Pancreas (tissue), 10 donors: ENCODE measurements at regions not wholly inside any gene's neighbourhood (a gene's known extent, or its start where the extent isn't known, plus 50 kb on each side); places are given as distances from the start of the nearest gene placed in this dataset.
"Not testable (repeated sequence)": the region's sequence is repeated elsewhere in the genome, so short reads cannot be mapped to it uniquely, and the experiment has no call there.

Experiments used
- ATAC-seq, 4 donors: fragments of 200-7000 bp; cut with Tn5 transposase; one replicate each; pipeline versions ENCODE4 v1.8.0 to v1.9.1; 2020; ENCODE audit warnings: mild to moderate bottlenecking in 4 of 4, moderate library complexity in 4 of 4
- DNase-seq, 6 donors: peaks; one replicate each; pipeline ENCODE4 v3.0.0-alpha.2; 2020
- FAIRE-seq: peaks from 2 replicates; lab custom pipeline; 2012; peaks lifted over from hg19 to GRCh38; lab: Jason Lieb, UNC
- H3K27ac ChIP-seq, 4 donors: fragments of 200-600 bp; sonication (generic); 1 replicate in 3 of 4; 2 replicates in 1 of 4; pipeline versions ENCODE4 v1.5.0 to v1.8.0; 2020
- H3K27me3 ChIP-seq, 4 donors: fragments of 200-600 bp; one replicate each; pipeline ENCODE4 v1.8.0; 2021
- H3K36me3 ChIP-seq, 3 donors: fragments of 200-600 bp; sonication (generic) in 1 of 3; one replicate each; pipeline versions ENCODE4 v1.5.0 to v1.8.0; 2020 to 2021
- H3K4me1 ChIP-seq, 3 donors: fragments of 200-600 bp; one replicate each; pipeline ENCODE4 v1.8.0; 2021
- H3K4me3 ChIP-seq, 4 donors: fragments of 200-600 bp; sonication (generic) in 2 of 4; one replicate each; pipeline versions ENCODE4 v1.5.0 to v1.8.0; 2020 to 2021
- H3K9me3 ChIP-seq, 4 donors: fragments of 200-600 bp; one replicate each; pipeline ENCODE4 v1.8.0; 2021
- CTCF ChIP-seq, 4 donors: fragments of 200-600 bp; sonication (generic) in 3 of 4; IDR thresholded peaks; one replicate each; pipeline versions ENCODE4 v1.5.0 to v1.8.0; 2021; ENCODE audit warnings: antibody characterized with exemption in 4 of 4
- WGBS, 2 donors: extraction: QIAGEN DNeasy Blood & Tissue Kit; methylation state at CpG; one replicate each; pipeline ENCODE4 v1.1.7; 2013; 5-methylcytosine and 5-hydroxymethylcytosine counted together
- intact Hi-C, 3 donors: fragments of 100-400 bp; cut with DNase I; formaldehyde crosslinking; loops; one replicate each; pipeline versions ENCODE4 v1.11.1 to v1.14.2; 2022
- donor health status: healthy with polysubstance abuse.
- donor health status: DM: no; HTN: no; CAD: no; lungs with moderate emphysema.
- donor health status: DM: no; HTN: no; CAD: no.
- donor health status: control.
- donor health status: control.
- donor health status: Bipolar disorder and iron deficiency.
- donor health status: DM: yes; HTN: yes; CAD: no.
- donor health status: DM: no; HTN: no; CAD: no.
- donor health status: DM: no; HTN: no; CAD: no.
- donor health status: DM: yes; HTN: yes; CAD: no.

DNA sequence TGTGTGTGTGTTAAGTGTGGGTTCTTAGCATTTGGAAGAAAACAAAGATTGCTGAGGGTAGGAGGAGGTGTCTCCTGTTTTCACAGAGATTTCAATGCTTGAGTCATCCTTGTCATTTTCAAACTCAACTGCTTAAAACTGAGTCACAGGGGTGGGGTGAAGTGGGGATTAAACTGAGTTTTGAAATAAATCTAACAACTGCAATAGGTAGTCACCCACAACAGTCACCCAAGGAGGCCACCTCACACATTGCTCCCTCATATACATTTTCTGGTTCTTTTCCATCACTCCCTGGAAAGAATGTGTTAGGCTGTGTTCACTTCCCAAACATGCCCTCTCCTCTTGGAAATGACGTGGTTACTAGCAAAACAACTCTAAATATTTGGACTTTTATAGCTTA lies 187.7 kb upstream of the CMC1 start:
- intact Hi-C loops, result no loop called here
- H3K9me3 ChIP-seq, result no peaks in the 10 kb centered on the region
- H3K27me3 ChIP-seq, result no peaks in the 10 kb centered on the region
- H3K4me3 ChIP-seq, result no peak overlapping the region
- no peak overlapping the region for H3K27ac ChIP-seq
- H3K4me1 ChIP-seq, result no peaks in the 10 kb centered on the region
- no peak for ATAC-seq
- no peak for DNase-seq
- WGBS, 2 donors, result 30 to 49% methylated on average over 1 of the region's 1 CpG
- no peaks in the 10 kb centered on the region for H3K36me3 ChIP-seq
- no peak for FAIRE-seq
- no peak for TF ChIP-seq CTCF (IDR thresholded peaks at IDR 0.05)

DNA sequence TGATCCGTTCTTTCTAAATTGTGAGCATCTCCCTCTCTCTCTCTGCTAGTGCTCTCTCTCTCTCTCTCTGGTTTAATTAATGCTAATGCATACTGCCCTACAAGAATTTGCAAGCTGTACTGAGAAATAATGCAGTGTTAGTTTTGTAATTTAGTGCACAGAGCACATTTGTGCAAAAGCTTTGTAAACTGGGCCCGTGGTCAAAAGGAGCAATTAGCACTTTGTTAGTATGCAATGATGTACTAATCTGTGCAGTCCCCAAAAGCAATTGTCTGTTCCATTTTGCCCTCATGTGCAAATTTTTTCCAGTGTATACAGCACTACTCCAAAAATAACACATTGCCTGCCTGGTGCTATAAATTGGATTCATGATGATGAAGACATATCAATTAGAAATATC lies 184.6 kb upstream of the CMC1 start:
- H3K4me3 ChIP-seq, result no peak overlapping the region
- DNase-seq (no peak), FAIRE-seq (no peak), ATAC-seq (no peak)
- TF ChIP-seq CTCF (IDR thresholded peaks at IDR 0.05), result no peak
- H3K27ac ChIP-seq, result no peak overlapping the region
- H3K4me1 ChIP-seq, result no peaks in the 10 kb centered on the region
- H3K36me3 ChIP-seq, result no peaks in the 10 kb centered on the region
- H3K9me3 ChIP-seq, result no peaks in the 10 kb centered on the region
- intact Hi-C loops, result no loop called here
- 68 to 72% methylated on average over 2 of the region's 2 CpGs for WGBS, 2 donors
- H3K27me3 ChIP-seq, result no peaks in the 10 kb centered on the region

- 35% methylated on average over 2 of the region's 2 CpGs for WGBS, 2 donors
- DNase-seq (no peak), FAIRE-seq (no peak), ATAC-seq (no peak)
- H3K9me3 ChIP-seq, result no peaks in the 10 kb centered on the region
- H3K4me3 ChIP-seq, result no peak overlapping the region
- TF ChIP-seq CTCF (IDR thresholded peaks at IDR 0.05), result no peak
- no peaks in the 10 kb centered on the region for H3K27me3 ChIP-seq
- H3K4me1 ChIP-seq, result no peaks in the 10 kb centered on the region
- H3K36me3 ChIP-seq, result no peaks in the 10 kb centered on the region
- no peak overlapping the region for H3K27ac ChIP-seq
- intact Hi-C loops, result no loop called here
These were observed 183.9 kb upstream of the CMC1 start for GRCh38 chr3:28057539-28057938.

DNA sequence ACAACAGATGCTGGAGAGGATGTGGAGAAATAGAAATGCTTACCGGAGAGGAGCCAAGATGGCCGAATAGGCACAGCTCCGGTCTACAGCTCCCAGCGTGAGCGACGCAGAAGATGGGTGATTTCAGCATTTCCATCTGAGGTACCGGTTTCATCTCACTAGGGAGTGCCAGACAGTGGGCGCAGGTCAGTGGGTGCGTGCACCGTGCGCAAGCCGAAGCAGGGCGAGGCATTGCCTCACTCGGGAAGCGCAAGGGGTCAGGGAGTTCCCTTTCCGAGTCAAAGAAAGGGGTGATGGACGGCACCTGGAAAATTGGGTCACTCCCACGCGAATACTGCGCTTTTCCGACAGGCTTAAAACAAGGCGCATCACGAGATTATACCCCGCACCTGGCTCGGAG lies 182.2 kb upstream of the CMC1 start:
- FAIRE-seq, H3K36me3 ChIP-seq, H3K4me3 ChIP-seq, H3K4me1 ChIP-seq, DNase-seq, H3K27ac ChIP-seq, intact Hi-C loops, H3K27me3 ChIP-seq, H3K9me3 ChIP-seq, ATAC-seq: not testable (repeated sequence)
- WGBS, 2 donors, result 85 to 87% methylated on average over 21 to 25 of the region's 25 CpGs

- no peaks in the 10 kb centered on the region for H3K27me3 ChIP-seq
- intact Hi-C loops, result no loop called here
- no peak overlapping the region for H3K27ac ChIP-seq
- DNase-seq (no peak), ATAC-seq (no peak), FAIRE-seq (no peak)
- 90 to 92% methylated on average over 5 of the region's 5 CpGs for WGBS, 2 donors
- H3K4me1 ChIP-seq, result no peaks in the 10 kb centered on the region
- no peak for TF ChIP-seq CTCF (IDR thresholded peaks at IDR 0.05)
- no peaks in the 10 kb centered on the region for H3K36me3 ChIP-seq
- H3K4me3 ChIP-seq, result no peak overlapping the region
- no peaks in the 10 kb centered on the region for H3K9me3 ChIP-seq
These were observed 175.4 kb upstream of the CMC1 start for GRCh38 chr3:28066020-28066419.

GRCh38 chr3:28067014-28067413 lies 174.4 kb upstream of the CMC1 start:
- Histone ChIP-seq H3K4me1 (no peaks in the 10 kb centered on the region), H3K4me3 (no peak overlapping the region), H3K36me3 (no peaks in the 10 kb centered on the region), H3K27ac (no peak overlapping the region), H3K9me3 (no peaks in the 10 kb centered on the region), H3K27me3 (no peaks in the 10 kb centered on the region)
- FAIRE-seq (no peak), DNase-seq (no peak), ATAC-seq (no peak)
- intact Hi-C loops, result no loop called here
- 84 to 93% methylated on average over 2 of the region's 2 CpGs for WGBS, 2 donors
- TF ChIP-seq CTCF (IDR thresholded peaks at IDR 0.05), result no peak
